Panc1 (cell line): ENCODE measurements at regions not wholly inside any gene's neighbourhood (a gene's known extent, or its start where the extent isn't known, plus 50 kb on each side); places are given as distances from the start of the nearest gene placed in this dataset.

Source experiments
- CTCF ChIP-seq: fragments of 450-650 bp; IDR thresholded peaks from 2 replicates; pipeline ENCODE4 v1.5.1; 2017; ENCODE audit warnings: mild to moderate bottlenecking
- POLR2AphosphoS5 ChIP-seq: IDR thresholded peaks from 2 replicates; pipeline ENCODE4 v1.6.1; 2012; ENCODE audit warnings: mild to moderate bottlenecking, low read depth, low read length, moderate library complexity
- SIN3A ChIP-seq: IDR thresholded peaks from 2 replicates; pipeline ENCODE4 v1.6.1; 2012; ENCODE audit warnings: low read depth, mild to moderate bottlenecking, low read length, moderate library complexity, borderline replicate concordance; ENCODE audit not compliant: insufficient read depth
- TF ChIP-seq, protein P1 (sequence below), 2 experiments: IDR thresholded peaks; 2 replicates each; pipeline ENCODE4 v1.6.1; 2011 to 2012; ENCODE audit warnings: low read depth in 2 of 2, control low read depth in 1 of 2, low read length in 1 of 2, mild to moderate bottlenecking in 1 of 2, moderate library complexity in 1 of 2; ENCODE audit not compliant: insufficient read depth in 1 of 2

GRCh38 chr17:27240802-27241155 lies 53.1 kb upstream of the WSB1 start:
- TF ChIP-seq CTCF: no peak
- TF ChIP-seq POLR2AphosphoS5: no peak
- TF ChIP-seq, protein P1, sequence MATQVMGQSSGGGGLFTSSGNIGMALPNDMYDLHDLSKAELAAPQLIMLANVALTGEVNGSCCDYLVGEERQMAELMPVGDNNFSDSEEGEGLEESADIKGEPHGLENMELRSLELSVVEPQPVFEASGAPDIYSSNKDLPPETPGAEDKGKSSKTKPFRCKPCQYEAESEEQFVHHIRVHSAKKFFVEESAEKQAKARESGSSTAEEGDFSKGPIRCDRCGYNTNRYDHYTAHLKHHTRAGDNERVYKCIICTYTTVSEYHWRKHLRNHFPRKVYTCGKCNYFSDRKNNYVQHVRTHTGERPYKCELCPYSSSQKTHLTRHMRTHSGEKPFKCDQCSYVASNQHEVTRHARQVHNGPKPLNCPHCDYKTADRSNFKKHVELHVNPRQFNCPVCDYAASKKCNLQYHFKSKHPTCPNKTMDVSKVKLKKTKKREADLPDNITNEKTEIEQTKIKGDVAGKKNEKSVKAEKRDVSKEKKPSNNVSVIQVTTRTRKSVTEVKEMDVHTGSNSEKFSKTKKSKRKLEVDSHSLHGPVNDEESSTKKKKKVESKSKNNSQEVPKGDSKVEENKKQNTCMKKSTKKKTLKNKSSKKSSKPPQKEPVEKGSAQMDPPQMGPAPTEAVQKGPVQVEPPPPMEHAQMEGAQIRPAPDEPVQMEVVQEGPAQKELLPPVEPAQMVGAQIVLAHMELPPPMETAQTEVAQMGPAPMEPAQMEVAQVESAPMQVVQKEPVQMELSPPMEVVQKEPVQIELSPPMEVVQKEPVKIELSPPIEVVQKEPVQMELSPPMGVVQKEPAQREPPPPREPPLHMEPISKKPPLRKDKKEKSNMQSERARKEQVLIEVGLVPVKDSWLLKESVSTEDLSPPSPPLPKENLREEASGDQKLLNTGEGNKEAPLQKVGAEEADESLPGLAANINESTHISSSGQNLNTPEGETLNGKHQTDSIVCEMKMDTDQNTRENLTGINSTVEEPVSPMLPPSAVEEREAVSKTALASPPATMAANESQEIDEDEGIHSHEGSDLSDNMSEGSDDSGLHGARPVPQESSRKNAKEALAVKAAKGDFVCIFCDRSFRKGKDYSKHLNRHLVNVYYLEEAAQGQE (IDR thresholded peaks at IDR 0.05; ENCODE audit: insufficient read depth in 1 of 2, low read depth in 2 of 2, low read length in 1 of 2): no peak
- no peak for TF ChIP-seq SIN3A
